ES-I3 (cell line): ENCODE measurements at regions not wholly inside any gene's neighbourhood (a gene's known extent, or its start where the extent isn't known, plus 50 kb on each side); places are given as distances from the start of the nearest gene placed in this dataset.

Experiments
- H3K36me3 ChIP-seq: 2 replicates; pipeline ENCODE4 v1.6.1; 2013; ENCODE audit warnings: mild to moderate bottlenecking, low read length, control low read depth, moderate library complexity; ENCODE audit not compliant: insufficient read depth
- H3K4me1 ChIP-seq: 2 replicates; pipeline ENCODE4 v1.6.1; 2013; ENCODE audit warnings: mild to moderate bottlenecking, control low read depth, low read length; ENCODE audit not compliant: insufficient read depth
- H3K9ac ChIP-seq: 2 replicates; pipeline ENCODE4 v1.6.1; 2013; ENCODE audit warnings: low read depth, mild to moderate bottlenecking, low read length, moderate library complexity
- H3K9me3 ChIP-seq: 2 replicates; pipeline ENCODE4 v1.6.1; 2013; ENCODE audit warnings: mild to moderate bottlenecking, low read length, moderate library complexity; ENCODE audit not compliant: control insufficient read depth, insufficient read depth

- no peak overlapping the region for H3K9ac ChIP-seq
- H3K4me1 ChIP-seq: no peaks in the 10 kb centered on the region
- no peaks in the 10 kb centered on the region for H3K36me3 ChIP-seq
- H3K9me3 ChIP-seq: no peaks in the 10 kb centered on the region
Observed at GRCh38 chr13:33577007-33577406, 240.9 kb upstream of the RFC3 start.

DNA sequence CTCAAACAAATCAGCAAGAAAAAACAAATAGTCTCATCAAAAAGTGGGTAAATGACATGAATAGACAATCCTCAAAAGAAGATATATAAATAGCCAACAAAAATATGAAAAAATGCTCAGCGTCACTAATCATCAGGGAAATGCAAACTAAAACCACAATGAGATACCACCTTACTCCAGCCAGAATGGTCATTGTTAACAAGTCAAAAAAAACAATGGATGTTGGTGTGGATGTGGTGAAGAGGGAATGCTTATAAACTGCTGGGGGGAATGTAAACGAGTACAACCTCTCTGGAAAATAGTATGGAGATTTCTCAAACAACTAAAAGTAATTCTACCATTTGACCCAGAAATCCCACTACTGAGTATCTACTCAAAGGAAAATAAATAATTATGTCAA lies 239.2 kb upstream of the RFC3 start:
- Histone ChIP-seq H3K9me3 (no peaks in the 10 kb centered on the region), H3K4me1 (no peaks in the 10 kb centered on the region), H3K36me3 (no peaks in the 10 kb centered on the region), H3K9ac (no peak overlapping the region)

DNA sequence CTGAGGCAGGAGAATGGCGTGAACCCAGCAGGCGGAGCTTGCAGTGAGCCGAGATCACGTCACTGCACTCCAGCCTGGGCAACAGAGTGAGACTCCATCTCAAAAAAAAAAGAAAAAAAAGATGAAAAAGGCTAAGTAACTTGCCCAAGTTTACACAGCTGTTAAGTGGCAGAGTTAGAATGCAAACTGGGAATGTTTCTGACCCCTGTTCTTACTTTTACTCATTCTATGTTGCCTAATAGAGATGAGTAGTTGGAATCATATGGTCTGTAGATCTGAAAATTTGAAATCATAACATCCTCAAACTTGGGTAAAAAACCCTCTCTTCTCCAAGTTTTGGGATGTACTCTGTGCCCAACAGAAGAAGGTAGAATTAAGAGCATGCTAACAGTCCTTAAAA lies 235.8 kb upstream of the RFC3 start:
- Histone ChIP-seq H3K9me3 (no peaks in the 10 kb centered on the region), H3K4me1 (no peaks in the 10 kb centered on the region), H3K36me3 (no peaks in the 10 kb centered on the region)

GRCh38 chr13:33583398-33583797 lies 234.6 kb upstream of the RFC3 start:
- Histone ChIP-seq H3K9ac (no peak overlapping the region), H3K36me3 (no peaks in the 10 kb centered on the region), H3K9me3 (no peaks in the 10 kb centered on the region), H3K4me1 (no peaks in the 10 kb centered on the region)

More for the DNA sequence above, 235.8 kb upstream of the RFC3 start:
- H3K9ac ChIP-seq: no peak overlapping the region

GRCh38 chr13:33590936-33591335 lies 227.0 kb upstream of the RFC3 start:
- no peaks in the 10 kb centered on the region for H3K36me3 ChIP-seq
- H3K9me3 ChIP-seq: no peaks in the 10 kb centered on the region

DNA sequence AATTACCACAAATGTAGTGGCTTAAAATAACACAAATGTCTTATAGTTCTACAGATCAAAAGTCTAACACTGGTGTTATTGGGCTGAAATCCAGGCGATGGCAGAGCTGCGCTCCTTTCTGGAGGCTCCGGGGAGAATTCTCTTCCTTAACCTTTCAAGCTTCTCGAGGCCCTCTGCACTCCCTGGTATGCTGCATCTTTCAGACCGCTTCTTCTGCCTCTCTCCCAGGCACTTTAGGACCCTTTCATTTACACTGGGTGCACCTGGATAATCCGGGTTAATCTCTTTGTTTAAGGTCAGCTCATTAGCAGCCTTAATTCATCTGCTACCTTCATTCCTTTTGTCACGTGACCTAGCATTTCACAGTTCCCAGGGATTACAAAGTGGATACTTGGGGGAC lies 211.3 kb upstream of the RFC3 start:
- no peaks in the 10 kb centered on the region for H3K9me3 ChIP-seq
- H3K4me1 ChIP-seq: peaks cover 5% of the 10 kb centered on the region; the same call in 1 of the 2 replicates
- no peaks in the 10 kb centered on the region for H3K36me3 ChIP-seq
- no peak overlapping the region for H3K9ac ChIP-seq

More at GRCh38 chr13:33590936-33591335, 227.0 kb upstream of the RFC3 start:
- H3K4me1 ChIP-seq: no peaks in the 10 kb centered on the region
- no peak overlapping the region for H3K9ac ChIP-seq

DNA sequence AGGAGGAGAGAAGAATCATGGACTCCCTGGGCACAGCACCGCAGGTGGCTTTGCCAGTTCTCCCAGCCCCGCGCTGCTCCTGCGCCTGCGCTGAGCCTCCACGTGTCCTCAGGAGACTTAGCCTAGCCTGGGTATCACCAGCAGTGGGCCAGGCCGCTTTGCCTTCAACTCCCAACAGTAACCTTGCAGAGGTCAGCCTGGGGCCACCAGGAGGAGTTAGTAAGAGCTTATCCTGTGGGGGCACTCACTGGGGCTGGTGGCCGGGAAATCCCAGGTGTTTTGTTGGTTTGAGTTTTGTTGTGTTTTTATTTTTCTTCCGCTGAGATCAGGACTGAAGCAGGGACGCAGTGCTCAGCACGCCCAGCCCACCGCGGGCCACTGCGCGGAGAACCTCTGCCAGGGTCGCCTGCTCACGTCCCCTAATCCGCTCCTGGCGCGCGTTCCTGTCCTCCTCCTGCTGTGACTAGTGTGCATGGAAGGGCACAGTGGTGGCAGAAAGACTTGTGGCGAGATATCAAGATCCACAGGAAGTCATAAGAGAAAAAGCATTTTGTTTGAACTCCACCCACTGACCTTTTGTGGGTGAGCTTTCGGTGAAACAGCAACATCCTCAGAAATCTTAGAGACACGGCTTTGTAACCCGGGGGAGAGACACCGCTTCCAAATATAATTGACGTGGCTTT lies 207.4 kb upstream of the RFC3 start:
- Histone ChIP-seq H3K9ac (peak overlapping the region; percentile 1; the same call in 1 of the 2 replicates), H3K9me3 (no peaks in the 10 kb centered on the region), H3K4me1 (peaks cover 5% of the 10 kb centered on the region; the same call in 1 of the 2 replicates), H3K36me3 (no peaks in the 10 kb centered on the region)

- Histone ChIP-seq H3K9me3 (no peaks in the 10 kb centered on the region), H3K4me1 (peaks cover 5% of the 10 kb centered on the region; the same call in 1 of the 2 replicates), H3K9ac (peak overlapping the region; percentile 1; the same call in 1 of the 2 replicates), H3K36me3 (no peaks in the 10 kb centered on the region)
Observed at GRCh38 chr13:33611121-33611805, 206.7 kb upstream of the RFC3 start.

- no peaks in the 10 kb centered on the region for H3K36me3 ChIP-seq
Observed at GRCh38 chr13:33612641-33613638, 205.0 kb upstream of the RFC3 start.

GRCh38 chr13:33615436-33615835 lies 202.5 kb upstream of the RFC3 start:
- H3K4me1 ChIP-seq: peaks cover 5% of the 10 kb centered on the region; the same call in 1 of the 2 replicates
- H3K9ac ChIP-seq: no peak overlapping the region
- H3K36me3 ChIP-seq: no peaks in the 10 kb centered on the region
- H3K9me3 ChIP-seq: no peaks in the 10 kb centered on the region

More at GRCh38 chr13:33612641-33613638, 205.0 kb upstream of the RFC3 start:
- H3K4me1 ChIP-seq: peaks cover 5% of the 10 kb centered on the region; the same call in 1 of the 2 replicates
- no peaks in the 10 kb centered on the region for H3K9me3 ChIP-seq
- H3K9ac ChIP-seq: no peak overlapping the region

DNA sequence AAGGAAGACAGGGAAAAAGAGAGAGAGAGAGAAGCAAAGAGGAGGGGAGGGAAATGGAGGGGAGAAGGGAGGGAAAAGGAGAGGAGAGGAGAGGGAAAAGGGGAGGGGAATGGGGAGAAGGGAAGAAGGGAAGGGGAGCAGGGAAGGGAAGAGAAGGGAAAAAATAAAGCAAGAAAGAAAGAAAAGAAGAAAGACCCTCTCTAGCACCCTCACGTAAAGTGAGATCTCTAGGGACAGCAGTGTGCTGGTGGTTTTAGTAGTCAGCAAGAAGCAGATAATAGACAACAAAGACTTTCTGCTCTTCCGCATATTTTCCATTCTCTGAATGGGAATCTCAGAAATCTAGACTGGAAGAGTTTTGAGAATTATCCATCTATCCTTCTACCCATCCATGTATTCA lies 201.8 kb upstream of the RFC3 start:
- no peak overlapping the region for H3K9ac ChIP-seq
- no peaks in the 10 kb centered on the region for H3K4me1 ChIP-seq
- no peaks in the 10 kb centered on the region for H3K36me3 ChIP-seq
- H3K9me3 ChIP-seq: no peaks in the 10 kb centered on the region

DNA sequence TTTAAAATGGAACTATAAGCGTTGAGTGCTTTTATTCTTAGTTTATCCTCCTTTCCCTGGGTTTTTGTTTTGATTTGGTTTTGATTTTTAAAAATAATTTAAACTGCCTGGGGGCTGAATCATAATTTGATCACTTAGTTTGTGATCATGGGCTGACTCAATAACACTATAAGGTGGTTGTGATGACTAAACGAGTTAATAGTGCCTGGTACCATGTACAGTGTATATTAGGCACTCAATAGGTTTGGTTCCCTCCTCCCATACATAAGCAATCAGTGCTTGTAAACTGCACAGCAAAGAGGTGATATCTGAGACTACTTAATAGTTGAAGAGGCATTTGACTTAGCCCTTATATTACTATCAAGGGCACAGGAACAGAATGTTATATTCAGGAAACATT lies 200.9 kb upstream of the RFC3 start:
- H3K9ac ChIP-seq: no peak overlapping the region
- H3K36me3 ChIP-seq: no peaks in the 10 kb centered on the region

GRCh38 chr13:33624253-33624652 lies 193.7 kb upstream of the RFC3 start:
- Histone ChIP-seq H3K36me3 (no peaks in the 10 kb centered on the region), H3K9me3 (no peaks in the 10 kb centered on the region), H3K9ac (no peak overlapping the region), H3K4me1 (no peaks in the 10 kb centered on the region)

More for the DNA sequence above, 200.9 kb upstream of the RFC3 start:
- no peaks in the 10 kb centered on the region for H3K9me3 ChIP-seq
- no peaks in the 10 kb centered on the region for H3K4me1 ChIP-seq

DNA sequence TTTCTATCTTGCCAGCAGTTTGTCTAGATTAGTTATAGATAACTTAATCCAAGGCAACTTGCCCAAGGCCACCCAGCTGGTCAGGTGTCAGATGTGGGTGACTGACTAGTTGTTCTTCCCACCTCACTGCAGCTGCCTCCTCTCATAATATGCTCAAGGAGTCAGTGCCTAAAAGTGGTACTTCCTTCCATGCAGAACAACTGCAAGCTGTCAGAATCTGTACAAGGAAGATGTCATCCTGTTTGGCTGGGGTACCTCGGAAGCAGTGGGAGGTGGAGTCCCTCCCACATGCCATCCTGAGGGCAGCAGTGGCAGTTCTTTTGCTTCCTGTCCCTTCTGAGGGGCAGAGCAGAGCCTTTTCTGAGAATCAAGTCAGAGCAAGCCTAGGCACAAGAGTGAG lies 193.2 kb upstream of the RFC3 start:
- Histone ChIP-seq H3K9ac (no peak overlapping the region), H3K36me3 (no peaks in the 10 kb centered on the region), H3K4me1 (no peaks in the 10 kb centered on the region), H3K9me3 (no peaks in the 10 kb centered on the region)
